Osteocyte (in vitro differentiated cells): ENCODE measurements at regions not wholly inside any gene's neighbourhood (a gene's known extent, or its start where the extent isn't known, plus 50 kb on each side); places are given as distances from the start of the nearest gene placed in this dataset.

ENCODE experiments used
- DNase-seq: peaks from one replicate; pipeline ENCODE4 v3.0.0; 2021; ENCODE audit warnings: mixed read lengths; ENCODE audit not compliant: unreplicated experiment; ENCODE audit errors: extremely low spot score
- H3K27ac Mint-ChIP-seq: one replicate; pipeline ENCODE4 v1.8.0; 2021; ENCODE audit warnings: mild to moderate bottlenecking, mixed read lengths; ENCODE audit not compliant: unreplicated experiment
- H3K27me3 Mint-ChIP-seq: one replicate; pipeline ENCODE4 v1.8.0; 2021; ENCODE audit warnings: mixed read lengths; ENCODE audit not compliant: unreplicated experiment
- H3K36me3 Mint-ChIP-seq: one replicate; pipeline ENCODE4 v1.8.0; 2021; ENCODE audit warnings: mixed read lengths; ENCODE audit not compliant: unreplicated experiment
- H3K4me1 Mint-ChIP-seq: one replicate; pipeline ENCODE4 v1.8.0; 2021; ENCODE audit warnings: mixed read lengths; ENCODE audit not compliant: unreplicated experiment
- H3K4me3 Mint-ChIP-seq: one replicate; pipeline ENCODE4 v1.8.0; 2021; ENCODE audit warnings: mild to moderate bottlenecking, moderate library complexity, mixed read lengths; ENCODE audit not compliant: unreplicated experiment
- H3K9me3 Mint-ChIP-seq: one replicate; pipeline ENCODE4 v1.8.0; 2021; ENCODE audit warnings: mixed read lengths; ENCODE audit not compliant: unreplicated experiment
- TF ChIP-seq, protein P1 (sequence below): fragments of 200-600 bp; sonication (generic); IDR thresholded peaks from 2 replicates; pipeline ENCODE4 v1.5.0; 2021; ENCODE audit warnings: antibody characterized with exemption, mild to moderate bottlenecking, moderate library complexity

DNA sequence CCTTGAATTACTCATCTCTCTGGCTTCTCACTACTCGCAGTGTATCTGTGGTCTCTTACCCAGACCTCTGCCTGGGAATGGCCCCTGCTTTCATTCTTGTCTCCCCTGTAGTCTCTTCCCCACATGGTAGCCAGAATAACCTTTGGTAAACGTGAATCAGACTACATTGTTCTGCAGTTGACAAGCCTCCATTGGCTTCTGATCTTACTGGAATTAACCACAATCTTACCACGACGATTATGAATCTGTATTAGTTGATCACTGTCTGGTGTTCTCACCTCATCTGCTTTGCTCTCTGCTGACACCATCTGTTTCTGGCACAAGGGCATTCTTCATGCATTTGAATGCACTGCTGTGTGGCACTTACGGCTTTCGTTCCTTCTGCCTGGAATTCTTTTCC, 781.2 kb downstream of the MTRR start:
- Mint-ChIP-seq H3K4me3 (no peak overlapping the region), H3K36me3 (no peaks in the 10 kb centered on the region), H3K27ac (no peak overlapping the region), H3K27me3 (no peaks in the 10 kb centered on the region), H3K9me3 (no peaks in the 10 kb centered on the region), H3K4me1 (peaks cover 17% of the 10 kb centered on the region)
- TF ChIP-seq, protein P1, sequence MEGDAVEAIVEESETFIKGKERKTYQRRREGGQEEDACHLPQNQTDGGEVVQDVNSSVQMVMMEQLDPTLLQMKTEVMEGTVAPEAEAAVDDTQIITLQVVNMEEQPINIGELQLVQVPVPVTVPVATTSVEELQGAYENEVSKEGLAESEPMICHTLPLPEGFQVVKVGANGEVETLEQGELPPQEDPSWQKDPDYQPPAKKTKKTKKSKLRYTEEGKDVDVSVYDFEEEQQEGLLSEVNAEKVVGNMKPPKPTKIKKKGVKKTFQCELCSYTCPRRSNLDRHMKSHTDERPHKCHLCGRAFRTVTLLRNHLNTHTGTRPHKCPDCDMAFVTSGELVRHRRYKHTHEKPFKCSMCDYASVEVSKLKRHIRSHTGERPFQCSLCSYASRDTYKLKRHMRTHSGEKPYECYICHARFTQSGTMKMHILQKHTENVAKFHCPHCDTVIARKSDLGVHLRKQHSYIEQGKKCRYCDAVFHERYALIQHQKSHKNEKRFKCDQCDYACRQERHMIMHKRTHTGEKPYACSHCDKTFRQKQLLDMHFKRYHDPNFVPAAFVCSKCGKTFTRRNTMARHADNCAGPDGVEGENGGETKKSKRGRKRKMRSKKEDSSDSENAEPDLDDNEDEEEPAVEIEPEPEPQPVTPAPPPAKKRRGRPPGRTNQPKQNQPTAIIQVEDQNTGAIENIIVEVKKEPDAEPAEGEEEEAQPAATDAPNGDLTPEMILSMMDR, result peak; percentile 36
- no peak for DNase-seq

DNA sequence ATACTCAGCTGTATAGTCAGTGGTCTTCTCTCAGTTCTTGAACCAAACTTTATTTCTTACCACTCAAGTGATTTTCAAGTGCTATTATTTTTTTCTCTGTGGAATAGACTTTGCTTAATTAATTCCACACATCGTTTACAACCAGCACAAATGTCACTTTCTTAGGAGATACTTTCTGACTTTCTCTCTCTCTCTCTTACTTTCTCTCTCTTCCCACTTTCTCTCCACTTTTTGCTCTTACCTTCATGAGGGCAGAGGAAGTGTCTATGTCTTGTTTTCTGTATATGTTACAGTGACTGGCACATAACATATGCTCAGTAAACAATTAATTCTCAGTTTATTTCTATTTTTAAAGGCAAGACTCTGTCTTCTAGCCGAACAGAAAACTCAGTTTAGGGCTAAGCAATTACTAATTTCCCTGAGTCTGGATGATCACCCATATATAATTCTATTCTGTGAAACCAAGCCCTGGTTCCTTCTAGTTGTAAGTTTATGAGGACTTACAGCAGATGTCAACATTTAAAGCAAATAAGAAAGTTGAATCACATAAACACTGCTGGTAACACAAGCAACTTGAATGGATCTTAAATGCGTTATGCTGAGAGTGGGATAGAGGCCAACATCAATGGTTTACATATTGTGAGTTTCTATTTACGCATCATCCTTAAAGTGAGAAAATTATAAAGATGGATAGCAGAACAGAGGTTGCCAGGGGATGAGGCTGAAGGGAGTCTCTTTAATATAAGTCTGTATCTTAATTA, 791.4 kb downstream of the MTRR start:
- no peak overlapping the region for H3K27ac Mint-ChIP-seq
- no peaks in the 10 kb centered on the region for H3K36me3 Mint-ChIP-seq
- peaks cover 8% of the 10 kb centered on the region for H3K4me1 Mint-ChIP-seq
- no peaks in the 10 kb centered on the region for H3K27me3 Mint-ChIP-seq
- TF ChIP-seq, protein P1, result no peak
- no peaks in the 10 kb centered on the region for H3K9me3 Mint-ChIP-seq
- DNase-seq, result no peak
- H3K4me3 Mint-ChIP-seq, result no peak overlapping the region

DNA sequence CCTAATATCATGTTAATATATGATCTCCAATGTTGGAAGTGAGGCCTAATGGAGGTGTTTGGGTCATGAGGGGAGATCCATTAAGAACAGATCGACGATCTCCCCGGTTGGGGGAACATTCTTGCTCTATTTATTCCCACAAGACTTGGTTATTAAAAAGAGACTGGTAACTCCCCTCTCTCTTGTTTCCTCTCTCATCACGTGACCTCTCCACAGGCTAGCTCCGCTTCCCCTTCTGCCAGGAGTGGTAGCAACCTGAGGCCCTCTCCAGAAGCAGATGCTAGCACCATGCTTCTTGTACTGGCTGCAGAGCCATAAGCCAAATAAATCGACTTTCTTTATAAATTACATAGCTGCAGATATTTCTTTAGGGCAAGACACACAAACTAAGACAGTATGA, 794.4 kb downstream of the MTRR start:
- TF ChIP-seq, protein P1, result no peak

DNA sequence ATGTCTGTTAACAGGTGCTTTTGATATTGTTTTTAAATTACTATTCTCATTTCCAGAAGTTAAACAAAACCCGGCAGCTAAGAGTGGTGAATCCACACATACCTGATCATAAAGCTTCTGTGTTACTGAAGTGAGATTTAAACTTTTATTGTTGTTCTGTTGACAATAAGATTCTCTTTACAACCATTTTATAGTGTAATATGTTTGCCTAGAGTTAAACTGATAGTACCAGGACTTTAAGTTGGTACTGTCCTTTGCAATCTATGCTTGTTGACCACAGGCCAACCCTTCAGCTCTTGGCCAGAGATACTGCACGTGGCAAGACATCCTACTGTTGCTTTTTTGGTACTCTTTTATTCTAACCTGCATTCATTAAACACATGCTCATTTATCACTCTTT, 806.2 kb downstream of the MTRR start:
- Mint-ChIP-seq H3K4me3 (no peak overlapping the region), H3K9me3 (peaks cover 11% of the 10 kb centered on the region), H3K27me3 (no peaks in the 10 kb centered on the region), H3K36me3 (no peaks in the 10 kb centered on the region), H3K27ac (no peak overlapping the region), H3K4me1 (no peaks in the 10 kb centered on the region)
- no peak for DNase-seq
- TF ChIP-seq, protein P1, result no peak

More for the DNA sequence above, 794.4 kb downstream of the MTRR start:
- H3K9me3 Mint-ChIP-seq, result no peaks in the 10 kb centered on the region
- no peaks in the 10 kb centered on the region for H3K4me1 Mint-ChIP-seq
- no peak for DNase-seq
- no peak overlapping the region for H3K27ac Mint-ChIP-seq
- no peak overlapping the region for H3K4me3 Mint-ChIP-seq
- no peaks in the 10 kb centered on the region for H3K36me3 Mint-ChIP-seq
- no peaks in the 10 kb centered on the region for H3K27me3 Mint-ChIP-seq

DNA sequence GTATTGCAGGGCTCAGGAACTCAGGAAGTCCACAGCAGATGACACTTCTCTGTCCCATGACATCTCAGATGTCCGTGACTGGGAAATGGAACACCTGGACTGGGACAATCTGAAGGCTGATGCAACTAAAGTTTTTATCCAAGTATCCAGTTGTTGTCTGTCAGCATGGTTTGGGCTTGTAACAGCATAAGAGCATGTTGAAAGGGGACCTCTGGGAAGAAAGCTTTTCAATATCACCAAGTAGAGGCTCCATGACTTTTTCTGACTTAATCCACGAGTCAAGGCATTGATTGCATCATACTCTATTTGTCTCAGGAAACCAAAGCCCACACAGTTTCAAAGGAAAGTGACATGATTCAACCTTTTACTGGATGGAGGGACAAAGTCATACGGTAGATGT, 807.7 kb downstream of the MTRR start:
- Mint-ChIP-seq H3K9me3 (peaks cover 11% of the 10 kb centered on the region), H3K36me3 (no peaks in the 10 kb centered on the region), H3K27me3 (no peaks in the 10 kb centered on the region), H3K4me3 (no peak overlapping the region), H3K27ac (no peak overlapping the region), H3K4me1 (no peaks in the 10 kb centered on the region)
- no peak for DNase-seq
- TF ChIP-seq, protein P1, result no peak
